PFSK-1 (cell line): ENCODE measurements at regions not wholly inside any gene's neighbourhood (a gene's known extent, or its start where the extent isn't known, plus 50 kb on each side); places are given as distances from the start of the nearest gene placed in this dataset.

ENCODE experiments used
- FOXP2 ChIP-seq: optimal IDR thresholded peaks from 2 replicates; pipeline ENCODE3; 2011; ENCODE audit warnings: borderline replicate concordance, control low read depth, inconsistent platforms; ENCODE audit not compliant: insufficient read depth; ENCODE audit errors: extremely low read length, extremely low read depth
- POLR2AphosphoS5 ChIP-seq: IDR thresholded peaks from 2 replicates; pipeline ENCODE4 v1.6.1; 2012; ENCODE audit warnings: low read depth, mild to moderate bottlenecking, control low read depth, low read length, moderate library complexity
- REST ChIP-seq, 2 experiments: IDR thresholded peaks; 2 replicates each; pipeline versions ENCODE4 v1.6.1 to v1.8.0; 2011 to 2012; ENCODE audit warnings: low read depth in 2 of 2, low read length in 2 of 2, control low read depth in 1 of 2, inconsistent platforms in 1 of 2, mild to moderate bottlenecking in 1 of 2, moderate library complexity in 1 of 2; ENCODE audit not compliant: insufficient read depth in 1 of 2
- SIN3A ChIP-seq: IDR thresholded peaks from 2 replicates; pipeline ENCODE4 v1.6.1; 2012; ENCODE audit warnings: mild to moderate bottlenecking, low read length, moderate library complexity, borderline replicate concordance; ENCODE audit not compliant: insufficient read depth
- TAF1 ChIP-seq: IDR thresholded peaks from 2 replicates; pipeline ENCODE4 v1.6.1; 2012; ENCODE audit warnings: low read length, control low read depth, borderline replicate concordance; ENCODE audit not compliant: insufficient read depth

GRCh38 chr4:58301376-58301999, 1191.3 kb upstream of the IGFBP7 start:
- TF ChIP-seq POLR2AphosphoS5 (no peak), FOXP2 (no peak), REST (IDR thresholded peaks at IDR 0.05; ENCODE audit: insufficient read depth in 1 of 2, low read depth in 2 of 2, low read length in 2 of 2) (no peak), TAF1 (no peak), SIN3A (no peak)

- no peak for TF ChIP-seq POLR2AphosphoS5
- TF ChIP-seq SIN3A: no peak
- no peak for TF ChIP-seq FOXP2
- no peak for TF ChIP-seq TAF1
- no peak for TF ChIP-seq REST (IDR thresholded peaks at IDR 0.05; ENCODE audit: insufficient read depth in 1 of 2, low read depth in 2 of 2, low read length in 2 of 2)
These were observed 1176.2 kb upstream of the IGFBP7 start for GRCh38 chr4:58286335-58286734.

GRCh38 chr4:58275856-58276255, 1165.7 kb upstream of the IGFBP7 start:
- TF ChIP-seq SIN3A (no peak), REST (IDR thresholded peaks at IDR 0.05; ENCODE audit: insufficient read depth in 1 of 2, low read depth in 2 of 2, low read length in 2 of 2) (no peak), POLR2AphosphoS5 (no peak), FOXP2 (no peak), TAF1 (no peak)

- no peak for TF ChIP-seq FOXP2
- no peak for TF ChIP-seq TAF1
- TF ChIP-seq SIN3A: no peak
- TF ChIP-seq REST (IDR thresholded peaks at IDR 0.05; ENCODE audit: insufficient read depth in 1 of 2, low read depth in 2 of 2, low read length in 2 of 2): no peak
- no peak for TF ChIP-seq POLR2AphosphoS5
These were observed 1164.4 kb upstream of the IGFBP7 start for GRCh38 chr4:58274553-58274952.

- no peak for TF ChIP-seq POLR2AphosphoS5
- TF ChIP-seq REST (IDR thresholded peaks at IDR 0.05; ENCODE audit: insufficient read depth in 1 of 2, low read depth in 2 of 2, low read length in 2 of 2): no peak
- no peak for TF ChIP-seq FOXP2
- TF ChIP-seq SIN3A: no peak
- no peak for TF ChIP-seq TAF1
These were observed 1162.1 kb upstream of the IGFBP7 start for GRCh38 chr4:58272311-58272710.
